Keratinocyte (primary cell): ENCODE measurements at regions not wholly inside any gene's neighbourhood (a gene's known extent, or its start where the extent isn't known, plus 50 kb on each side); places are given as distances from the start of the nearest gene placed in this dataset.

Source experiments
- CTCF ChIP-seq, 3 experiments: IDR thresholded peaks in 1 of 3; conservative IDR thresholded peaks in 1 of 3; optimal IDR thresholded peaks in 1 of 3; 2 replicates in 2 of 3; 3 replicates in 1 of 3; pipeline versions ENCODE3 to v1.5.1; 2011; ENCODE audit warnings: low read length in 3 of 3, mild to moderate bottlenecking in 3 of 3, moderate library complexity in 2 of 3, control low read depth in 1 of 3, inconsistent platforms in 1 of 3; ENCODE audit not compliant: insufficient read depth in 2 of 3; ENCODE audit errors: extremely low read depth in 1 of 3
- EZH2 ChIP-seq: IDR thresholded peaks from one replicate; pipeline ENCODE4 v1.6.1; 2012; ENCODE audit warnings: inconsistent platforms, mild to moderate bottlenecking, low read length, moderate library complexity

GRCh38 chr13:83657281-83657680 lies 225.0 kb downstream of the SLITRK1 start:
- no peak for TF ChIP-seq EZH2
- TF ChIP-seq CTCF (optimal IDR thresholded peaks at IDR 0.05 in 1 of 3, IDR thresholded peaks at IDR 0.05 in 1 of 3, conservative IDR thresholded peaks at IDR 0.05 in 1 of 3; ENCODE audit: extremely low read depth in 1 of 3, insufficient read depth in 2 of 3, low read length in 3 of 3), result no peak
